ENCODE measurements at regions not wholly inside any gene's neighbourhood (a gene's known extent, or its start where the extent isn't known, plus 50 kb on each side); places are given as distances from the start of the nearest gene placed in this dataset.

GRCh38 chr16:54587176-54587515, 300.6 kb upstream of the IRX3 start:
- POLR2A ChIA-PET = no interaction called here
- in situ Hi-C loops (cut with HindIII; ENCODE audit: low pct_unique_long_range_greater_than_20kb, low sequenced_read_pairs) = no loop called here

GRCh38 chr16:54586474-54587175, 300.0 kb upstream of the IRX3 start:
- no peak for DNase-seq (ENCODE audit: low read depth, low spot score)
- TF ChIP-seq POLR2AphosphoS5 (IDR thresholded peaks at IDR 0.05; ENCODE audit: low read depth, low read length) = no peak
- TF ChIP-seq TCF7L2 (IDR thresholded peaks at IDR 0.05; ENCODE audit: low read depth, low read length) = no peak
- TF ChIP-seq REST (IDR thresholded peaks at IDR 0.05; ENCODE audit: insufficient read depth in 1 of 2, low read depth in 2 of 2, low read length in 1 of 2) = no peak
- TF ChIP-seq CTCF (IDR thresholded peaks at IDR 0.05) = no peak
- TF ChIP-seq SIN3A (IDR thresholded peaks at IDR 0.05; ENCODE audit: borderline replicate concordance, insufficient read depth, low read depth, low read length) = no peak
- H3K9me3 ChIP-seq (ENCODE audit: control insufficient read depth, insufficient read depth, low read depth, low read length) = no peaks in the 10 kb centered on the region
- H3K36me3 ChIP-seq (ENCODE audit: control insufficient read depth, insufficient read depth, low read length) = no peaks in the 10 kb centered on the region
- in situ Hi-C loops (cut with HindIII; ENCODE audit: low pct_unique_long_range_greater_than_20kb, low sequenced_read_pairs) (no loop called here), intact Hi-C loops (cut with micrococcal nuclease; ENCODE audit: unreplicated experiment) (no loop called here)
- ChIA-PET POLR2A (no interaction called here), CTCF (no interaction called here)
- no peak overlapping the region for H3K4me3 ChIP-seq (ENCODE audit: low read depth in 2 of 2, low read length in 2 of 2)
- no peak for ATAC-seq
- no peaks in the 10 kb centered on the region for H3K27me3 ChIP-seq (ENCODE audit: control insufficient read depth, insufficient read depth, low read length)
- BruUV-seq (replicated peaks) = no TSS peak
- H3K4me1 ChIP-seq (ENCODE audit: control insufficient read depth, insufficient read depth, low read length) = no peaks in the 10 kb centered on the region
- H3K27ac ChIP-seq (ENCODE audit: low read length) = no peak overlapping the region

More at GRCh38 chr16:54587176-54587515, 300.6 kb upstream of the IRX3 start:
- Histone ChIP-seq H3K9me3 (ENCODE audit: control insufficient read depth, insufficient read depth, low read depth, low read length) (no peaks in the 10 kb centered on the region), H3K4me3 (ENCODE audit: low read depth in 2 of 2, low read length in 2 of 2) (no peak overlapping the region), H3K27ac (ENCODE audit: low read length) (no peak overlapping the region), H3K27me3 (ENCODE audit: control insufficient read depth, insufficient read depth, low read length) (no peaks in the 10 kb centered on the region), H3K36me3 (ENCODE audit: control insufficient read depth, insufficient read depth, low read length) (no peaks in the 10 kb centered on the region), H3K4me1 (ENCODE audit: control insufficient read depth, insufficient read depth, low read length) (no peaks in the 10 kb centered on the region)
- intact Hi-C loops (cut with micrococcal nuclease; ENCODE audit: unreplicated experiment) = no loop called here
- CTCF ChIA-PET = no interaction called here
- DNase-seq (ENCODE audit: low read depth, low spot score) (no peak), ATAC-seq (no peak)
- TF ChIP-seq CTCF (IDR thresholded peaks at IDR 0.05) (no peak), SIN3A (IDR thresholded peaks at IDR 0.05; ENCODE audit: borderline replicate concordance, insufficient read depth, low read depth, low read length) (no peak), REST (IDR thresholded peaks at IDR 0.05; ENCODE audit: insufficient read depth in 1 of 2, low read depth in 2 of 2, low read length in 1 of 2) (no peak), TCF7L2 (IDR thresholded peaks at IDR 0.05; ENCODE audit: low read depth, low read length) (no peak), POLR2AphosphoS5 (IDR thresholded peaks at IDR 0.05; ENCODE audit: low read depth, low read length) (no peak)
- no TSS peak for BruUV-seq (replicated peaks)
